ENCODE measurements at regions not wholly inside any gene's neighbourhood (a gene's known extent, or its start where the extent isn't known, plus 50 kb on each side); places are given as distances from the start of the nearest gene placed in this dataset.

DNA sequence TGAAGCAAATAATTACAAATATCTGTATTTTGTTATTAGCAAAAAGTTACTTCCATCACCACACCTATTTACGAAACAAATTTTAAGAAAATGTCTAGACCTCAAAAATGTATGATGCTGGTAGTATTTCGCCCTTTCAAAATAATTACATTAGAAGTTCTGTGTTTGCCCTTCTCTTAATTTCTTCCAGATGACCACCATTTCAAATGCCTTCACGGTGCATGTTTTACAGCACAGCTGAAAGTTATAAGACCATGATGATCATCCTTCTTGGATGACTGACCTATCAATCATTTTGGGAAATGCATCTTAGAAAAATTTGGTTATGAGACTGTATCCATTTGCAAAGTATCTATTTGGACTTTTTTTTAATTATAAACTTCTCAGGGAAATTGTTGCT lies 390.8 kb downstream of the SLITRK6 start:
- TF ChIP-seq, protein P1, sequence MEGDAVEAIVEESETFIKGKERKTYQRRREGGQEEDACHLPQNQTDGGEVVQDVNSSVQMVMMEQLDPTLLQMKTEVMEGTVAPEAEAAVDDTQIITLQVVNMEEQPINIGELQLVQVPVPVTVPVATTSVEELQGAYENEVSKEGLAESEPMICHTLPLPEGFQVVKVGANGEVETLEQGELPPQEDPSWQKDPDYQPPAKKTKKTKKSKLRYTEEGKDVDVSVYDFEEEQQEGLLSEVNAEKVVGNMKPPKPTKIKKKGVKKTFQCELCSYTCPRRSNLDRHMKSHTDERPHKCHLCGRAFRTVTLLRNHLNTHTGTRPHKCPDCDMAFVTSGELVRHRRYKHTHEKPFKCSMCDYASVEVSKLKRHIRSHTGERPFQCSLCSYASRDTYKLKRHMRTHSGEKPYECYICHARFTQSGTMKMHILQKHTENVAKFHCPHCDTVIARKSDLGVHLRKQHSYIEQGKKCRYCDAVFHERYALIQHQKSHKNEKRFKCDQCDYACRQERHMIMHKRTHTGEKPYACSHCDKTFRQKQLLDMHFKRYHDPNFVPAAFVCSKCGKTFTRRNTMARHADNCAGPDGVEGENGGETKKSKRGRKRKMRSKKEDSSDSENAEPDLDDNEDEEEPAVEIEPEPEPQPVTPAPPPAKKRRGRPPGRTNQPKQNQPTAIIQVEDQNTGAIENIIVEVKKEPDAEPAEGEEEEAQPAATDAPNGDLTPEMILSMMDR (IDR thresholded peaks at IDR 0.05 in 4 of 5, conservative IDR thresholded peaks at IDR 0.05 in 1 of 5) = no peak
- no peak for TF ChIP-seq POLR2A (IDR thresholded peaks at IDR 0.05)
